Esophagus (tissue), 2 donors: ENCODE measurements at regions not wholly inside any gene's neighbourhood (a gene's known extent, or its start where the extent isn't known, plus 50 kb on each side); places are given as distances from the start of the nearest gene placed in this dataset.
"Not testable (repeated sequence)": the region's sequence is repeated elsewhere in the genome, so short reads cannot be mapped to it uniquely, and the experiment has no call there.

ENCODE experiments used
- H3K27ac ChIP-seq, 2 donors: one replicate each; pipeline ENCODE4 v1.5.1; 2013; ENCODE audit warnings: low read depth in 2 of 2, mild to moderate bottlenecking in 2 of 2, inconsistent platforms in 1 of 2, low read length in 1 of 2, moderate library complexity in 1 of 2
- H3K27me3 ChIP-seq, 2 donors: one replicate each; pipeline ENCODE4 v1.6.1; 2013; ENCODE audit warnings: low read length in 2 of 2, control low read depth in 1 of 2, mild to moderate bottlenecking in 1 of 2; ENCODE audit not compliant: insufficient read depth in 2 of 2, control insufficient read depth in 1 of 2
- H3K36me3 ChIP-seq, 2 donors: one replicate each; pipeline ENCODE4 v1.6.1; 2013; ENCODE audit warnings: low read length in 1 of 2; ENCODE audit not compliant: control insufficient read depth in 2 of 2, insufficient read depth in 2 of 2
- H3K4me1 ChIP-seq, 2 donors: one replicate each; pipeline ENCODE4 v1.6.1; 2013; ENCODE audit warnings: low read length in 1 of 2; ENCODE audit not compliant: control insufficient read depth in 2 of 2, insufficient read depth in 2 of 2
- H3K4me3 ChIP-seq, 2 donors: one replicate each; pipeline ENCODE4 v1.5.1; 2013; ENCODE audit warnings: low read length in 2 of 2, mild to moderate bottlenecking in 2 of 2, low read depth in 1 of 2, moderate library complexity in 1 of 2
- H3K9me3 ChIP-seq, 2 donors: one replicate each; pipeline ENCODE4 v1.6.1; 2013; ENCODE audit warnings: mild to moderate bottlenecking in 2 of 2, low read depth in 1 of 2, low read length in 1 of 2, moderate library complexity in 1 of 2; ENCODE audit not compliant: control insufficient read depth in 2 of 2, insufficient read depth in 1 of 2
- WGBS, 2 donors: extraction: QIAGEN DNeasy Blood & Tissue Kit; methylation state at CpG; one replicate each; pipeline ENCODE4 v1.1.7; 2013; 5-methylcytosine and 5-hydroxymethylcytosine counted together
- donor health status: healthy with polysubstance abuse.
- donor health status: Bipolar disorder and iron deficiency.

- Histone ChIP-seq H3K36me3 (no peaks in the 10 kb centered on the region), H3K4me1 (no peaks in the 10 kb centered on the region), H3K27ac (no peak overlapping the region), H3K9me3 (peaks cover 0 to 6% of the 10 kb centered on the region in 2 donors), H3K27me3 (no peaks in the 10 kb centered on the region), H3K4me3 (no peak overlapping the region)
- 75 to 80% methylated on average over 2 of the region's 2 CpGs for WGBS, 2 donors
These were observed 351.1 kb upstream of the FLRT2 start for GRCh38 chr14:85178864-85179263.

- Histone ChIP-seq H3K36me3 (no peaks in the 10 kb centered on the region), H3K4me3 (no peak overlapping the region), H3K27ac (no peak overlapping the region), H3K4me1 (no peaks in the 10 kb centered on the region), H3K9me3 (peaks cover 0 to 6% of the 10 kb centered on the region in 2 donors), H3K27me3 (no peaks in the 10 kb centered on the region)
- WGBS, 2 donors, result 74 to 86% methylated on average over 1 of the region's 1 CpG
These were observed 349.1 kb upstream of the FLRT2 start for GRCh38 chr14:85180876-85181275.

GRCh38 chr14:85182282-85182681 lies 347.7 kb upstream of the FLRT2 start:
- no peaks in the 10 kb centered on the region for H3K36me3 ChIP-seq
- no peak overlapping the region for H3K27ac ChIP-seq
- H3K9me3 ChIP-seq, result peaks cover 0 to 6% of the 10 kb centered on the region in 2 donors
- WGBS, 2 donors, result 46 to 54% methylated on average over 4 of the region's 4 CpGs
- no peak overlapping the region for H3K4me3 ChIP-seq
- no peaks in the 10 kb centered on the region for H3K27me3 ChIP-seq
- no peaks in the 10 kb centered on the region for H3K4me1 ChIP-seq

GRCh38 chr14:85186082-85186481 lies 343.9 kb upstream of the FLRT2 start:
- 84 to 89% methylated on average over 8 of the region's 8 CpGs for WGBS, 2 donors
- Histone ChIP-seq H3K27me3 (no peaks in the 10 kb centered on the region), H3K9me3 (no peaks in the 10 kb centered on the region), H3K4me3 (no peak overlapping the region), H3K27ac (no peak overlapping the region), H3K4me1 (peaks cover 0 to 2% of the 10 kb centered on the region in 2 donors), H3K36me3 (no peaks in the 10 kb centered on the region)

- Histone ChIP-seq H3K27ac (no peak overlapping the region), H3K4me3 (no peak overlapping the region), H3K4me1 (peaks cover 0 to 2% of the 10 kb centered on the region in 2 donors), H3K36me3 (no peaks in the 10 kb centered on the region), H3K9me3 (no peaks in the 10 kb centered on the region), H3K27me3 (no peaks in the 10 kb centered on the region)
- 45 to 63% methylated on average over 1 of the region's 1 CpG for WGBS, 2 donors
These were observed 342.4 kb upstream of the FLRT2 start for GRCh38 chr14:85187521-85187920.

- Histone ChIP-seq H3K27ac (no peak overlapping the region), H3K9me3 (no peaks in the 10 kb centered on the region), H3K27me3 (no peaks in the 10 kb centered on the region), H3K4me1 (peaks cover 0 to 2% of the 10 kb centered on the region in 2 donors), H3K36me3 (no peaks in the 10 kb centered on the region), H3K4me3 (no peak overlapping the region)
- 92 to 98% methylated on average over 1 of the region's 1 CpG for WGBS, 2 donors
These were observed 341.1 kb upstream of the FLRT2 start for GRCh38 chr14:85188836-85189235.

- not testable (repeated sequence) for H3K4me1 ChIP-seq, H3K9me3 ChIP-seq, H3K27me3 ChIP-seq, H3K27ac ChIP-seq, H3K36me3 ChIP-seq, H3K4me3 ChIP-seq
- WGBS, 2 donors, result 42 to 60% methylated on average over 6 of the region's 6 CpGs
These were observed 340.7 kb upstream of the FLRT2 start for GRCh38 chr14:85189253-85189652.

- WGBS, 2 donors, result 64 to 69% methylated on average over 5 of the region's 5 CpGs
- Histone ChIP-seq H3K4me1 (peaks cover 0 to 2% of the 10 kb centered on the region in 2 donors), H3K36me3 (no peaks in the 10 kb centered on the region)
These were observed 339.7 kb upstream of the FLRT2 start for GRCh38 chr14:85190251-85190650.

GRCh38 chr14:85191986-85192385 lies 338.0 kb upstream of the FLRT2 start:
- Histone ChIP-seq H3K4me1 (peaks cover 0 to 2% of the 10 kb centered on the region in 2 donors), H3K27ac (no peak overlapping the region), H3K4me3 (no peak overlapping the region), H3K36me3 (no peaks in the 10 kb centered on the region), H3K9me3 (no peaks in the 10 kb centered on the region), H3K27me3 (no peaks in the 10 kb centered on the region)

More at GRCh38 chr14:85190251-85190650, 339.7 kb upstream of the FLRT2 start:
- no peaks in the 10 kb centered on the region for H3K9me3 ChIP-seq
- no peak overlapping the region for H3K4me3 ChIP-seq
- H3K27me3 ChIP-seq, result no peaks in the 10 kb centered on the region
- no peak overlapping the region for H3K27ac ChIP-seq

- Histone ChIP-seq H3K36me3 (no peaks in the 10 kb centered on the region), H3K4me3 (no peak overlapping the region), H3K27me3 (no peaks in the 10 kb centered on the region), H3K9me3 (no peaks in the 10 kb centered on the region), H3K4me1 (no peaks in the 10 kb centered on the region), H3K27ac (no peak overlapping the region)
- WGBS, 2 donors, result 86 to 93% methylated on average over 4 of the region's 4 CpGs
These were observed 334.0 kb upstream of the FLRT2 start for GRCh38 chr14:85195872-85196477.
